MCF 10A (cell line): ENCODE measurements at regions not wholly inside any gene's neighbourhood (a gene's known extent, or its start where the extent isn't known, plus 50 kb on each side); places are given as distances from the start of the nearest gene placed in this dataset.

Experiments used
- BruUV-seq: library from RNA; stranded (reverse); fragments of 400-500 nt; replicated peaks from 2 replicates; lab custom pipeline; 2021; lab: Mats Ljungman, UMichigan
- CTCF ChIA-PET: fragments of 300-600 bp; sonication (Branson Sonifier 250); formaldehyde crosslinking; extraction: SDS; loops from one replicate; lab custom pipeline; 2021; ENCODE audit warnings: antibody characterized with exemption, inconsistent platforms; lab: Yijun Ruan, JAX
- POLR2A ChIA-PET: fragments of 300-600, 350-650 bp; sonication (Branson Sonifier 250); formaldehyde crosslinking; extraction: SDS; loops from one replicate; lab custom pipeline; 2020; ENCODE audit warnings: antibody characterized with exemption, inconsistent platforms; lab: Yijun Ruan, JAX
- DNase-seq: peaks from one replicate; pipeline ENCODE4 v3.0.0-alpha.2; 2018; ENCODE audit not compliant: unreplicated experiment
- H3K27ac Mint-ChIP-seq: one replicate; pipeline ENCODE4 v1.8.0; 2022; ENCODE audit warnings: mild to moderate bottlenecking, low read depth, mixed read lengths; ENCODE audit not compliant: unreplicated experiment
- H3K27me3 Mint-ChIP-seq: one replicate; pipeline ENCODE4 v1.8.0; 2022; ENCODE audit warnings: mixed read lengths; ENCODE audit not compliant: insufficient read depth, unreplicated experiment
- H3K36me3 Mint-ChIP-seq: one replicate; pipeline ENCODE4 v1.8.0; 2022; ENCODE audit warnings: mild to moderate bottlenecking, moderate library complexity, mixed read lengths; ENCODE audit not compliant: insufficient read depth, unreplicated experiment
- H3K4me1 Mint-ChIP-seq: one replicate; pipeline ENCODE4 v1.8.0; 2022; ENCODE audit warnings: mixed read lengths; ENCODE audit not compliant: insufficient read depth, unreplicated experiment
- H3K4me3 Mint-ChIP-seq: one replicate; pipeline ENCODE4 v1.8.0; 2022; ENCODE audit warnings: mild to moderate bottlenecking, moderate library complexity, mixed read lengths; ENCODE audit not compliant: unreplicated experiment
- H3K9me3 Mint-ChIP-seq: one replicate; pipeline ENCODE4 v1.8.0; 2022; ENCODE audit warnings: mixed read lengths; ENCODE audit not compliant: unreplicated experiment
- intact Hi-C: fragments of 100-400 bp; cut with micrococcal nuclease; formaldehyde crosslinking; loops from 2 replicates; pipeline ENCODE4 v1.14.1; 2022
- TF ChIP-seq, protein P1 (sequence below): fragments of 200-600 bp; IDR thresholded peaks from one replicate; pipeline ENCODE4 v1.8.0; 2022; ENCODE audit warnings: antibody characterized with exemption, mild to moderate bottlenecking; ENCODE audit not compliant: unreplicated experiment

GRCh38 chr14:76641541-76641940, 119.7 kb upstream of the VASH1 start:
- intact Hi-C loops, result loop anchor here (10.0 kb wide), 2 partner anchors 437 to 937 kb away; no protein-coding TSS in a partner anchor
- Mint-ChIP-seq H3K4me3 (no peak overlapping the region), H3K4me1 (no peaks in the 10 kb centered on the region), H3K27ac (no peak overlapping the region), H3K9me3 (peaks cover 5% of the 10 kb centered on the region), H3K27me3 (peaks cover 8% of the 10 kb centered on the region), H3K36me3 (no peaks in the 10 kb centered on the region)
- DNase-seq, result no peak
- POLR2A ChIA-PET, result no interaction called here
- no TSS peak for BruUV-seq
- TF ChIP-seq, protein P1, sequence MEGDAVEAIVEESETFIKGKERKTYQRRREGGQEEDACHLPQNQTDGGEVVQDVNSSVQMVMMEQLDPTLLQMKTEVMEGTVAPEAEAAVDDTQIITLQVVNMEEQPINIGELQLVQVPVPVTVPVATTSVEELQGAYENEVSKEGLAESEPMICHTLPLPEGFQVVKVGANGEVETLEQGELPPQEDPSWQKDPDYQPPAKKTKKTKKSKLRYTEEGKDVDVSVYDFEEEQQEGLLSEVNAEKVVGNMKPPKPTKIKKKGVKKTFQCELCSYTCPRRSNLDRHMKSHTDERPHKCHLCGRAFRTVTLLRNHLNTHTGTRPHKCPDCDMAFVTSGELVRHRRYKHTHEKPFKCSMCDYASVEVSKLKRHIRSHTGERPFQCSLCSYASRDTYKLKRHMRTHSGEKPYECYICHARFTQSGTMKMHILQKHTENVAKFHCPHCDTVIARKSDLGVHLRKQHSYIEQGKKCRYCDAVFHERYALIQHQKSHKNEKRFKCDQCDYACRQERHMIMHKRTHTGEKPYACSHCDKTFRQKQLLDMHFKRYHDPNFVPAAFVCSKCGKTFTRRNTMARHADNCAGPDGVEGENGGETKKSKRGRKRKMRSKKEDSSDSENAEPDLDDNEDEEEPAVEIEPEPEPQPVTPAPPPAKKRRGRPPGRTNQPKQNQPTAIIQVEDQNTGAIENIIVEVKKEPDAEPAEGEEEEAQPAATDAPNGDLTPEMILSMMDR, result no peak
- CTCF ChIA-PET, result interaction anchor here (0.6 to 2.7 kb wide), 4 partner anchors 254 to 591 kb away, joined by 3 to 13 read pairs (median 5); no protein-coding TSS in a partner anchor

DNA sequence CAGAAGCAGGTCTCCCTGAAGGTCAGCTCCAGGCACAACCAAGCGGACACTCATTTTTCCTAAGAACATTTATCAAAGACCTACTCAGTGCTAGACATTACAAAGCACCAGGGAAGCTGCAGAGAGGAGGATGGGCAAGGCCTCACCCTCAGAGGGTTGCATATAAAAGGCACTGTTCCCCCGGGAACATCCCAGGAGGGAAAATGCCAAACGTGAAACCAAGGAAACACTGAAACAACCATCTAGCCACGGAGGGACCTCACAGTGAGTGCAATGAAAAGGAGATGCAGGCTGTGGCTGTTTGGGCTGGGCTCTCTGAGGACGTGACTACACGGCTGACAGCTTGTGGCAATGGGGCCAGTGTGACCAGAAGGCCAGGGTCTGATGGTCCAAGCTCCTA, 117.4 kb upstream of the VASH1 start:
- no TSS peak for BruUV-seq
- no peaks in the 10 kb centered on the region for H3K27me3 Mint-ChIP-seq
- H3K9me3 Mint-ChIP-seq, result no peaks in the 10 kb centered on the region
- TF ChIP-seq, protein P1, result no peak
- ChIA-PET CTCF (interaction anchor here (0.6 to 7.0 kb wide), 11 partner anchors 43 to 593 kb away, joined by 3 to 165 read pairs (median 5); no protein-coding TSS in a partner anchor), POLR2A (no interaction called here)
- no peaks in the 10 kb centered on the region for H3K4me1 Mint-ChIP-seq
- no peak overlapping the region for H3K4me3 Mint-ChIP-seq
- intact Hi-C loops, result loop anchor here (2.0 to 10.0 kb wide), 4 partner anchors 187 to 939 kb away; no protein-coding TSS in a partner anchor
- DNase-seq, result no peak
- H3K36me3 Mint-ChIP-seq, result no peaks in the 10 kb centered on the region
- no peak overlapping the region for H3K27ac Mint-ChIP-seq

- Mint-ChIP-seq H3K4me3 (no peak overlapping the region), H3K9me3 (no peaks in the 10 kb centered on the region), H3K27ac (no peak overlapping the region), H3K27me3 (no peaks in the 10 kb centered on the region), H3K36me3 (no peaks in the 10 kb centered on the region), H3K4me1 (no peaks in the 10 kb centered on the region)
- CTCF ChIA-PET, result interaction anchor here (0.5 to 7.0 kb wide), 34 partner anchors 10 to 936 kb away, joined by 3 to 165 read pairs (median 4); partner anchors contain the start of gene GPATCH2L
- intact Hi-C loops, result loop anchor here (1.0 to 10.0 kb wide), 6 partner anchors 131 to 940 kb away; no protein-coding TSS in a partner anchor
- POLR2A ChIA-PET, result no interaction called here
- peak; percentile 57 for DNase-seq
- BruUV-seq, result no TSS peak
- TF ChIP-seq, protein P1, result peak; percentile 88
Observed at GRCh38 chr14:76644855-76645518, 116.3 kb upstream of the VASH1 start.

DNA sequence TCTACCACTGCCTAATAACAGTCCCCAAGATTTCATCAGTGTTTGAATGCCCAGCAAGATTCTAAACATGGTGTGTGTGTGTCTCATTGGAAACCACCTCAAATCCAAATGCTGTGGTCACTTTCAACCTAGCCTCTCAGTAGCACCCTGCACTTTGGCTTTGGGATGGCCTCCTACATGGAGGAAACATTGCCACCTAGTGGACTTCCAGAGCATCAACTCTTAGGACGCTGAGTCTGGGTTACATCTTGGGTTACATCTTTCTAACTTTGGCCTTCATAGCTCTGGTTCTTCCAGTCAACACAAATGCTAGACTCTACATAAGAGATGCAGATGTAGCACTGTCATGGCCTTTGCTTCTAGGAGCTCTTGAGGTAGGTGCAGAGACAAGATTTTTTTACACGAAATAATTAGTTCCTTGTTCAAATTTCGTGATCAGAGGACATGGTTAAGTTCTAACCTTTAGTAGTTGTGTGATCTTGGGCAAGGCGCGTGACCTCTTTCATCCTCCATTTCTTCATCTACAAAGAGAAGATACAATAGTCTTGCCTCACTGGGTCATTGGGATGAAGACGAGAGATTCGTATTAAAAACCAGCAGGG, 113.5 kb upstream of the VASH1 start:
- ChIA-PET POLR2A (interaction anchor here (0.5 to 0.7 kb wide), 3 partner anchors 307 to 420 kb away, joined by 3 read pairs; no protein-coding TSS in a partner anchor), CTCF (interaction anchor here (0.5 to 7.0 kb wide), 48 partner anchors 8 to 936 kb away, joined by 3 to 165 read pairs (median 3); partner anchors contain the start of gene IFT43)
- Mint-ChIP-seq H3K27ac (no peak overlapping the region), H3K9me3 (no peaks in the 10 kb centered on the region), H3K27me3 (no peaks in the 10 kb centered on the region), H3K4me3 (no peak overlapping the region), H3K4me1 (no peaks in the 10 kb centered on the region), H3K36me3 (no peaks in the 10 kb centered on the region)
- TF ChIP-seq, protein P1, result peak; percentile 70
- BruUV-seq, result no TSS peak
- intact Hi-C loops, result loop anchor here (10.0 kb wide), 2 partner anchors 443 to 943 kb away; no protein-coding TSS in a partner anchor
- peak; percentile 75 for DNase-seq
